SK-N-SH (cell line): ENCODE measurements at regions not wholly inside any gene's neighbourhood (a gene's known extent, or its start where the extent isn't known, plus 50 kb on each side); places are given as distances from the start of the nearest gene placed in this dataset.

Experiments
- CTCF ChIA-PET: fragments of 300-600, 350-600 bp; formaldehyde crosslinking; extraction: SDS; loops from one replicate; lab custom pipeline; 2021; lab: Yijun Ruan, JAX
- POLR2A ChIA-PET: fragments of 350-600 bp; sonication (Branson Sonifier 250); formaldehyde crosslinking; extraction: SDS; loops from one replicate; lab custom pipeline; 2020; ENCODE audit warnings: antibody characterized with exemption, inconsistent platforms; lab: Yijun Ruan, JAX
- DNase-seq: peaks from one replicate; pipeline ENCODE4 v3.0.0; 2012
- H2AFZ ChIP-seq: fragments of 200-600 bp; sonication (generic); 2 replicates; pipeline ENCODE4 v1.8.1; 2016; ENCODE audit warnings: antibody characterized with exemption, mild to moderate bottlenecking, low read depth
- H3F3A ChIP-seq: fragments of 200-600 bp; sonication (generic); replicated peaks from 2 replicates; pipeline ENCODE3; 2016; ENCODE audit warnings: antibody characterized with exemption, mild to moderate bottlenecking; ENCODE audit not compliant: insufficient read depth
- H3K27ac ChIP-seq, 2 experiments: fragments of 200-500 bp in 1 of 2; fragments of 200-600 bp in 1 of 2; sonication (Bioruptor generic) in 1 of 2; sonication (generic), shearing (Covaris generic) in 1 of 2; 2 replicates each; pipeline versions ENCODE4 v1.5.1 to v1.6.1; 2014 to 2016; ENCODE audit warnings: low read depth in 2 of 2, inconsistent platforms in 1 of 2, low read length in 1 of 2, mild to moderate bottlenecking in 1 of 2, mixed read lengths in 1 of 2
- H3K27me3 ChIP-seq: fragments of 200-600 bp; sonication (generic), shearing (Covaris generic); 2 replicates; pipeline ENCODE4 v1.6.1; 2016; ENCODE audit warnings: mixed run types; ENCODE audit not compliant: insufficient read depth
- H3K36me3 ChIP-seq, 2 experiments: fragments of 200-500 bp in 1 of 2; fragments of 200-600 bp in 1 of 2; sonication (Bioruptor generic) in 1 of 2; sonication (generic) in 1 of 2; replicated peaks in 1 of 2; 2 replicates each; pipeline versions ENCODE3 to v1.5.1; 2014 to 2016; ENCODE audit warnings: low read length in 1 of 2, mild to moderate bottlenecking in 1 of 2; ENCODE audit not compliant: insufficient read depth in 2 of 2, control insufficient read depth in 1 of 2
- H3K4me1 ChIP-seq, 2 experiments: fragments of 200-500 bp in 1 of 2; fragments of 200-600 bp in 1 of 2; sonication (Bioruptor generic) in 1 of 2; sonication (generic), shearing (Covaris generic) in 1 of 2; 2 replicates each; pipeline versions ENCODE4 v1.5.1 to v1.6.1; 2014 to 2016; ENCODE audit warnings: low read depth in 1 of 2, low read length in 1 of 2, mixed run types in 1 of 2; ENCODE audit not compliant: insufficient read depth in 2 of 2, control insufficient read depth in 1 of 2
- H3K4me2 ChIP-seq: fragments of 200-600 bp; sonication (generic), shearing (Covaris generic); 2 replicates; pipeline ENCODE4 v1.6.1; 2017; ENCODE audit warnings: mixed run types
- H3K4me3 ChIP-seq, 2 experiments: fragments of 200-500 bp in 1 of 2; fragments of 200-600 bp in 1 of 2; sonication (Bioruptor generic) in 1 of 2; sonication (generic), shearing (Covaris generic) in 1 of 2; 2 replicates each; pipeline versions ENCODE4 v1.5.1 to v1.8.1; 2014 to 2016; ENCODE audit warnings: low read depth in 2 of 2, inconsistent platforms in 1 of 2, low read length in 1 of 2, mild to moderate bottlenecking in 1 of 2, mixed read lengths in 1 of 2, moderate library complexity in 1 of 2
- H3K79me2 ChIP-seq: fragments of 200-600 bp; sonication (generic); 2 replicates; pipeline ENCODE4 v1.8.1; 2017; ENCODE audit warnings: mild to moderate bottlenecking; ENCODE audit not compliant: insufficient read depth
- H3K9ac ChIP-seq: fragments of 200-600 bp; sonication (generic); 2 replicates; pipeline ENCODE4 v1.6.1; 2017; ENCODE audit warnings: mixed run types
- H3K9me2 ChIP-seq: fragments of 200-600 bp; sonication (generic); 2 replicates; pipeline ENCODE4 v1.6.1; 2017; ENCODE audit warnings: mixed run types
- H3K9me3 ChIP-seq: fragments of 200-600 bp; sonication (generic); 2 replicates; pipeline ENCODE4 v1.6.1; 2017; ENCODE audit warnings: mixed run types, mild to moderate bottlenecking, moderate library complexity
- H4K20me1 ChIP-seq: fragments of 200-600 bp; sonication (generic); 2 replicates; pipeline ENCODE4 v1.6.1; 2017; ENCODE audit warnings: mild to moderate bottlenecking, mixed run types; ENCODE audit not compliant: insufficient read depth
- EZH2phosphoT487 ChIP-seq: fragments of 200-600 bp; sonication (generic); IDR thresholded peaks from 2 replicates; pipeline ENCODE4 v1.6.1; 2017; ENCODE audit warnings: low read depth, mixed run types, mild to moderate bottlenecking, antibody characterized with exemption, moderate library complexity, borderline replicate concordance
- FOSL2 ChIP-seq: IDR thresholded peaks from 2 replicates; pipeline ENCODE4 v1.4.0; 2012; ENCODE audit warnings: low read depth, mild to moderate bottlenecking, moderate library complexity, borderline replicate concordance
- FOXJ3 ChIP-seq: sonication (generic); formaldehyde crosslinking; IDR thresholded peaks from 2 replicates; pipeline ENCODE4 v1.5.1; 2020; ENCODE audit warnings: mild to moderate bottlenecking, missing genetic modification reagents
- FOXM1 ChIP-seq: IDR thresholded peaks from 2 replicates; pipeline ENCODE4 v1.4.0; 2012; ENCODE audit warnings: low read depth, mild to moderate bottlenecking
- GATA2 ChIP-seq: sonication (generic); formaldehyde crosslinking; IDR thresholded peaks from 2 replicates; pipeline ENCODE4 v1.5.0; 2020; ENCODE audit warnings: mild to moderate bottlenecking, missing genetic modification reagents
- IRF3 ChIP-seq: fragments of 150-350 bp; IDR thresholded peaks from 2 replicates; pipeline ENCODE4 v1.6.1; 2016; ENCODE audit warnings: mild to moderate bottlenecking, low read depth, low read length
- JUND ChIP-seq: IDR thresholded peaks from 2 replicates; pipeline ENCODE4 v1.4.0; 2012
- MEF2A ChIP-seq: IDR thresholded peaks from 2 replicates; pipeline ENCODE4 v1.4.0; 2012; ENCODE audit warnings: low read depth, borderline replicate concordance
- MXI1 ChIP-seq: IDR thresholded peaks from 2 replicates; pipeline ENCODE4 v1.6.1; 2012; ENCODE audit warnings: mild to moderate bottlenecking, low read depth, low read length, improper control_type of control experiment
- NFIC ChIP-seq: IDR thresholded peaks from 2 replicates; pipeline ENCODE4 v1.4.0; 2012; ENCODE audit warnings: borderline replicate concordance
- POLR2AphosphoS5 ChIP-seq: IDR thresholded peaks from 2 replicates; pipeline ENCODE4 v1.6.1; 2012; ENCODE audit warnings: low read depth, low read length
- RAD21 ChIP-seq: IDR thresholded peaks from 2 replicates; pipeline ENCODE4 v1.6.1; 2012; ENCODE audit warnings: mild to moderate bottlenecking, low read length
- REST ChIP-seq: IDR thresholded peaks from 2 replicates; pipeline ENCODE4 v1.6.1; 2012; ENCODE audit warnings: mild to moderate bottlenecking, low read depth, low read length, moderate library complexity
- RXRA ChIP-seq: IDR thresholded peaks from 2 replicates; pipeline ENCODE4 v1.4.0; 2012; ENCODE audit warnings: low read depth, mild to moderate bottlenecking, borderline replicate concordance
- SIN3A ChIP-seq: IDR thresholded peaks from 2 replicates; pipeline ENCODE4 v1.6.1; 2012; ENCODE audit warnings: low read depth, mild to moderate bottlenecking, low read length, moderate library complexity, borderline replicate concordance
- whole genome bisulfite sequencing: methylation state at CpG from one replicate; pipeline ENCODE4 v1.1.6; 2017; ENCODE audit warnings: low lambda C conversion rate; 5-methylcytosine and 5-hydroxymethylcytosine counted together
- TF ChIP-seq, protein P1 (sequence below): IDR thresholded peaks from 2 replicates; pipeline ENCODE4; 2012
- TF ChIP-seq, protein P2 (sequence below): IDR thresholded peaks from 2 replicates; pipeline ENCODE4 v1.4.0; 2012; ENCODE audit warnings: low read depth

DNA sequence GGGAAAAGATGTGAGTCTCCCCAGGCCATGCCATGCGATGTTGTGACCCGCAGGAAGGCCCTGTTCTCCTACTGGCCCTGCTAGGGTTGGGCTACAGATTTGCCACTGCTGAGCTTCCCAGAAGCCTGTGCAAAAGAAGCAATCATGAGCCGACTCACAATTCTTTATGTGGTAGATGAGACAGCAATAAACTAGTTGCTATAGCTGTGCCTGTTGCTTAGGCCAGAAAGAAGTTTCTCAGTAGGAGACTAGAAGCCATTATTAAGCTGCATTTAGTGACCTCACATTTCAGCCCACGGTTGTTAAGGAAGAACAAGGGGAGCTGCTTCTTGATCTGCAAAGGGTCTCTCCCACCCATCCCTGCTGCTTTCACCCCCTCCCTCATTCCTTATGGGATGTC is 239.4 kb upstream of the CRY1 start:
- H3F3A ChIP-seq: no peaks in the 10 kb centered on the region
- no peaks in the 10 kb centered on the region for H3K36me3 ChIP-seq
- H3K9ac ChIP-seq: no peak overlapping the region
- no peaks in the 10 kb centered on the region for H3K9me3 ChIP-seq
- TF ChIP-seq RAD21 (no peak), IRF3 (no peak), REST (no peak), JUND (no peak), EZH2phosphoT487 (no peak), NFIC (no peak), MXI1 (no peak), SIN3A (no peak), GATA2 (CRISPR knock-in tag) (no peak), FOXJ3 (no peak), POLR2AphosphoS5 (no peak), FOSL2 (no peak), MEF2A (no peak), FOXM1 (no peak), RXRA (no peak)
- TF ChIP-seq, protein P1, sequence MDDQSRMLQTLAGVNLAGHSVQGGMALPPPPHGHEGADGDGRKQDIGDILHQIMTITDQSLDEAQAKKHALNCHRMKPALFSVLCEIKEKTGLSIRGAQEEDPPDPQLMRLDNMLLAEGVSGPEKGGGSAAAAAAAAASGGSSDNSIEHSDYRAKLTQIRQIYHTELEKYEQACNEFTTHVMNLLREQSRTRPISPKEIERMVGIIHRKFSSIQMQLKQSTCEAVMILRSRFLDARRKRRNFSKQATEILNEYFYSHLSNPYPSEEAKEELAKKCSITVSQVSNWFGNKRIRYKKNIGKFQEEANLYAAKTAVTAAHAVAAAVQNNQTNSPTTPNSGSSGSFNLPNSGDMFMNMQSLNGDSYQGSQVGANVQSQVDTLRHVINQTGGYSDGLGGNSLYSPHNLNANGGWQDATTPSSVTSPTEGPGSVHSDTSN: no peak
- TF ChIP-seq, protein P2, sequence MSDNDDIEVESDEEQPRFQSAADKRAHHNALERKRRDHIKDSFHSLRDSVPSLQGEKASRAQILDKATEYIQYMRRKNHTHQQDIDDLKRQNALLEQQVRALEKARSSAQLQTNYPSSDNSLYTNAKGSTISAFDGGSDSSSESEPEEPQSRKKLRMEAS: no peak
- ChIA-PET CTCF (interaction anchor here (1.4 kb wide), 1 partner anchor 201 kb away, joined by 5 read pairs; no protein-coding TSS in a partner anchor), POLR2A (no interaction called here)
- DNase-seq: no peak
- H3K79me2 ChIP-seq: no peaks in the 10 kb centered on the region
- H3K4me3 ChIP-seq: no peak overlapping the region
- peaks cover 0 to 13% of the 10 kb centered on the region in 2 experiments; a peak in 1 of 4 replicates for H3K4me1 ChIP-seq
- H3K9me2 ChIP-seq: no peaks in the 10 kb centered on the region
- WGBS: 75% methylated on average over 4 of the region's 4 CpGs
- no peaks in the 10 kb centered on the region for H4K20me1 ChIP-seq
- no peak overlapping the region for H2AFZ ChIP-seq
- no peaks in the 10 kb centered on the region for H3K27me3 ChIP-seq
- no peak overlapping the region for H3K4me2 ChIP-seq
- no peak overlapping the region for H3K27ac ChIP-seq
